SK-N-SH (cell line): ENCODE measurements at regions not wholly inside any gene's neighbourhood (a gene's known extent, or its start where the extent isn't known, plus 50 kb on each side); places are given as distances from the start of the nearest gene placed in this dataset.

ENCODE experiments used
- CTCF ChIA-PET: fragments of 300-600, 350-600 bp; formaldehyde crosslinking; extraction: SDS; loops from one replicate; lab custom pipeline; 2021; lab: Yijun Ruan, JAX
- POLR2A ChIA-PET: fragments of 350-600 bp; sonication (Branson Sonifier 250); formaldehyde crosslinking; extraction: SDS; loops from one replicate; lab custom pipeline; 2020; ENCODE audit warnings: antibody characterized with exemption, inconsistent platforms; lab: Yijun Ruan, JAX
- DNase-seq: peaks from one replicate; pipeline ENCODE4 v3.0.0; 2012
- H2AFZ ChIP-seq: fragments of 200-600 bp; sonication (generic); 2 replicates; pipeline ENCODE4 v1.8.1; 2016; ENCODE audit warnings: antibody characterized with exemption, mild to moderate bottlenecking, low read depth
- H3F3A ChIP-seq: fragments of 200-600 bp; sonication (generic); replicated peaks from 2 replicates; pipeline ENCODE3; 2016; ENCODE audit warnings: antibody characterized with exemption, mild to moderate bottlenecking; ENCODE audit not compliant: insufficient read depth
- H3K27ac ChIP-seq, 2 experiments: fragments of 200-500 bp in 1 of 2; fragments of 200-600 bp in 1 of 2; sonication (Bioruptor generic) in 1 of 2; sonication (generic), shearing (Covaris generic) in 1 of 2; 2 replicates each; pipeline versions ENCODE4 v1.5.1 to v1.6.1; 2014 to 2016; ENCODE audit warnings: low read depth in 2 of 2, inconsistent platforms in 1 of 2, low read length in 1 of 2, mild to moderate bottlenecking in 1 of 2, mixed read lengths in 1 of 2
- H3K27me3 ChIP-seq: fragments of 200-600 bp; sonication (generic), shearing (Covaris generic); 2 replicates; pipeline ENCODE4 v1.6.1; 2016; ENCODE audit warnings: mixed run types; ENCODE audit not compliant: insufficient read depth
- H3K36me3 ChIP-seq, 2 experiments: fragments of 200-500 bp in 1 of 2; fragments of 200-600 bp in 1 of 2; sonication (Bioruptor generic) in 1 of 2; sonication (generic) in 1 of 2; replicated peaks in 1 of 2; 2 replicates each; pipeline versions ENCODE3 to v1.5.1; 2014 to 2016; ENCODE audit warnings: low read length in 1 of 2, mild to moderate bottlenecking in 1 of 2; ENCODE audit not compliant: insufficient read depth in 2 of 2, control insufficient read depth in 1 of 2
- H3K4me1 ChIP-seq, 2 experiments: fragments of 200-500 bp in 1 of 2; fragments of 200-600 bp in 1 of 2; sonication (Bioruptor generic) in 1 of 2; sonication (generic), shearing (Covaris generic) in 1 of 2; 2 replicates each; pipeline versions ENCODE4 v1.5.1 to v1.6.1; 2014 to 2016; ENCODE audit warnings: low read depth in 1 of 2, low read length in 1 of 2, mixed run types in 1 of 2; ENCODE audit not compliant: insufficient read depth in 2 of 2, control insufficient read depth in 1 of 2
- H3K4me2 ChIP-seq: fragments of 200-600 bp; sonication (generic), shearing (Covaris generic); 2 replicates; pipeline ENCODE4 v1.6.1; 2017; ENCODE audit warnings: mixed run types
- H3K4me3 ChIP-seq, 2 experiments: fragments of 200-500 bp in 1 of 2; fragments of 200-600 bp in 1 of 2; sonication (Bioruptor generic) in 1 of 2; sonication (generic), shearing (Covaris generic) in 1 of 2; 2 replicates each; pipeline versions ENCODE4 v1.5.1 to v1.8.1; 2014 to 2016; ENCODE audit warnings: low read depth in 2 of 2, inconsistent platforms in 1 of 2, low read length in 1 of 2, mild to moderate bottlenecking in 1 of 2, mixed read lengths in 1 of 2, moderate library complexity in 1 of 2
- H3K79me2 ChIP-seq: fragments of 200-600 bp; sonication (generic); 2 replicates; pipeline ENCODE4 v1.8.1; 2017; ENCODE audit warnings: mild to moderate bottlenecking; ENCODE audit not compliant: insufficient read depth
- H3K9ac ChIP-seq: fragments of 200-600 bp; sonication (generic); 2 replicates; pipeline ENCODE4 v1.6.1; 2017; ENCODE audit warnings: mixed run types
- H3K9me2 ChIP-seq: fragments of 200-600 bp; sonication (generic); 2 replicates; pipeline ENCODE4 v1.6.1; 2017; ENCODE audit warnings: mixed run types
- H3K9me3 ChIP-seq: fragments of 200-600 bp; sonication (generic); 2 replicates; pipeline ENCODE4 v1.6.1; 2017; ENCODE audit warnings: mixed run types, mild to moderate bottlenecking, moderate library complexity
- H4K20me1 ChIP-seq: fragments of 200-600 bp; sonication (generic); 2 replicates; pipeline ENCODE4 v1.6.1; 2017; ENCODE audit warnings: mild to moderate bottlenecking, mixed run types; ENCODE audit not compliant: insufficient read depth
- CHD2 ChIP-seq: fragments of 150-350 bp; IDR thresholded peaks from 2 replicates; pipeline ENCODE4 v1.6.1; 2018; ENCODE audit warnings: low read length; ENCODE audit not compliant: partially characterized antibody
- FOSL2 ChIP-seq: IDR thresholded peaks from 2 replicates; pipeline ENCODE4 v1.4.0; 2012; ENCODE audit warnings: low read depth, mild to moderate bottlenecking, moderate library complexity, borderline replicate concordance
- FOXJ3 ChIP-seq: sonication (generic); formaldehyde crosslinking; IDR thresholded peaks from 2 replicates; pipeline ENCODE4 v1.5.1; 2020; ENCODE audit warnings: mild to moderate bottlenecking, missing genetic modification reagents
- GABPA ChIP-seq: IDR thresholded peaks from 2 replicates; pipeline ENCODE4 v1.4.0; 2012; ENCODE audit warnings: low read depth, mild to moderate bottlenecking
- GATA2 ChIP-seq: sonication (generic); formaldehyde crosslinking; IDR thresholded peaks from 2 replicates; pipeline ENCODE4 v1.5.0; 2020; ENCODE audit warnings: mild to moderate bottlenecking, missing genetic modification reagents
- JUND ChIP-seq: IDR thresholded peaks from 2 replicates; pipeline ENCODE4 v1.4.0; 2012
- MEF2A ChIP-seq: IDR thresholded peaks from 2 replicates; pipeline ENCODE4 v1.4.0; 2012; ENCODE audit warnings: low read depth, borderline replicate concordance
- MXI1 ChIP-seq: IDR thresholded peaks from 2 replicates; pipeline ENCODE4 v1.6.1; 2012; ENCODE audit warnings: mild to moderate bottlenecking, low read depth, low read length, improper control_type of control experiment
- NFIC ChIP-seq: IDR thresholded peaks from 2 replicates; pipeline ENCODE4 v1.4.0; 2012; ENCODE audit warnings: borderline replicate concordance
- NRF1 ChIP-seq: IDR thresholded peaks from 2 replicates; pipeline ENCODE4 v1.6.1; 2012; ENCODE audit warnings: low read depth, mild to moderate bottlenecking, low read length
- POLR2AphosphoS5 ChIP-seq: IDR thresholded peaks from 2 replicates; pipeline ENCODE4 v1.6.1; 2012; ENCODE audit warnings: low read depth, low read length
- RAD21 ChIP-seq: IDR thresholded peaks from 2 replicates; pipeline ENCODE4 v1.6.1; 2012; ENCODE audit warnings: mild to moderate bottlenecking, low read length
- RFX5 ChIP-seq: IDR thresholded peaks from 2 replicates; pipeline ENCODE4 v1.6.1; 2012; ENCODE audit warnings: mild to moderate bottlenecking, improper control_type of control experiment, low read length
- RXRA ChIP-seq: IDR thresholded peaks from 2 replicates; pipeline ENCODE4 v1.4.0; 2012; ENCODE audit warnings: low read depth, mild to moderate bottlenecking, borderline replicate concordance
- SMC3 ChIP-seq: IDR thresholded peaks from 2 replicates; pipeline ENCODE4 v1.6.1; 2012; ENCODE audit warnings: low read depth, low read length, improper control_type of control experiment
- TEAD4 ChIP-seq: IDR thresholded peaks from 2 replicates; pipeline ENCODE4 v1.4.0; 2012; ENCODE audit warnings: mild to moderate bottlenecking, borderline replicate concordance; ENCODE audit not compliant: insufficient read depth
- WGBS: methylation state at CpG from one replicate; pipeline ENCODE4 v1.1.6; 2017; ENCODE audit warnings: low lambda C conversion rate; 5-methylcytosine and 5-hydroxymethylcytosine counted together
- TF ChIP-seq, protein P1 (sequence below): fragments of 150-350 bp; IDR thresholded peaks from 2 replicates; pipeline ENCODE4 v1.6.1; 2016; ENCODE audit warnings: mild to moderate bottlenecking, low read depth, low read length
- TF ChIP-seq, protein P2 (sequence below): fragments of 150-350 bp; IDR thresholded peaks from 2 replicates; pipeline ENCODE4 v1.6.1; 2017; ENCODE audit warnings: antibody characterized with exemption, low read length, low read depth, borderline replicate concordance

DNA sequence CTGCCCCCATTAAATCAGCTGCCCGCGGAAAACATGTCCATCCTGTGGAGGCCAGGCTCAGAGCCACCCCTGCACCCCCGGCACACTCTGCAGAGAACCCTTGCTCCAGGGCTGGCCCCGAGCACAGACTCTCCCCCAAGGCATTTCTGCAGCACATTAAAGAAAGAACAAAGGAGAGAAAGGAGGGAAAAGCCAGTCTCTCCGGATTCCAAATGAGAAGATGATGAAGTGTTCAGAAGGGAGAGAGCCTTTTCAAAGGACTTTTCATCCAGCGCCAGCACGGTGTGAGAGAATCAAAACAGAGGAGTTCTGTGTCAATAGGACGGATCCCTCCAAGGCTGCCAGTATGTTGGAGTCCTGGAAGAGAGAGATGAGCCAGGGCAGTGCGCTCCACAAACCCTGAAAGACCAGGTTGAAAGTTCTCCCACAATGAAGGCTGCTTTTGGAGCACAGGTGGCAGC is 498.3 kb downstream of the NPHP4 start:
- Histone ChIP-seq H3K27me3 (no peaks in the 10 kb centered on the region), H3K4me2 (no peak overlapping the region), H3K9me2 (no peaks in the 10 kb centered on the region), H3K27ac (peak overlapping the region in 1 of 2 experiments; percentile 62; a peak in 1 of 4 replicates), H3K9ac (no peak overlapping the region), H3K9me3 (no peaks in the 10 kb centered on the region), H3K36me3 (no peaks in the 10 kb centered on the region), H3F3A (no peaks in the 10 kb centered on the region), H3K4me3 (no peak overlapping the region), H3K4me1 (peaks cover 0 to 52% of the 10 kb centered on the region in 2 experiments; a peak in 1 of 4 replicates), H4K20me1 (no peaks in the 10 kb centered on the region), H2AFZ (no peak overlapping the region), H3K79me2 (no peaks in the 10 kb centered on the region)
- 18% methylated on average over 9 of the region's 9 CpGs for WGBS
- no peak for TF ChIP-seq GABPA
- TF ChIP-seq RAD21: no peak
- no peak for DNase-seq
- ChIA-PET CTCF (interaction anchor here (0.8 to 3.9 kb wide), 4 partner anchors 11 to 252 kb away, joined by 3 to 32 read pairs (median 4); no protein-coding TSS in a partner anchor), POLR2A (no interaction called here)

DNA sequence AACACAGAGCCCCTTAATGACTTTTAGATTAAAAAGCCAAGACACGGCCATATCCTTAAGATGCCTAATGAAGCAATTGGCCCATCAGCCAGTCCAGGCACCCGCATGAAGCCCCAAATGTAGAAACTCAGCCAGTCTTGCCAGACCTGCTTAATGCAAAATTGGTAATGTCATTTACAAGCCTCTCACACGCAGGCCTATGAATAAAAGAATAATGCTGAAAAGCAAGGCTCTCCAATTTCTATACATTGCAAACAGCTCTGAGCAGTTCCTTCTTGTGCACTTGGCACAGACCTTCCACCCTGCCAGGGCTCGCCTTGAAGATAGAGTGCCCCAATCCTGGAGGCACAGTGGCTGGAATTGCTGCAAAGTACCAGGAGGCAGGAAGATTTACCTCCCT is 498.9 kb downstream of the NPHP4 start:
- Histone ChIP-seq H3F3A (no peaks in the 10 kb centered on the region), H3K9me2 (no peaks in the 10 kb centered on the region), H3K36me3 (no peaks in the 10 kb centered on the region), H3K4me3 (no peak overlapping the region), H4K20me1 (no peaks in the 10 kb centered on the region), H3K27ac (peak overlapping the region in 1 of 2 experiments; percentile 62; a peak in 1 of 4 replicates), H3K4me1 (peaks cover 0 to 46% of the 10 kb centered on the region in 2 experiments; a peak in 1 of 4 replicates), H2AFZ (no peak overlapping the region), H3K79me2 (no peaks in the 10 kb centered on the region), H3K9me3 (no peaks in the 10 kb centered on the region), H3K4me2 (no peak overlapping the region), H3K27me3 (no peaks in the 10 kb centered on the region), H3K9ac (no peak overlapping the region)
- no peak for DNase-seq
- POLR2A ChIA-PET: no interaction called here
- CTCF ChIA-PET: interaction anchor here (0.8 to 3.9 kb wide), 4 partner anchors 11 to 838 kb away, joined by 3 to 32 read pairs (median 5); no protein-coding TSS in a partner anchor
- 35% methylated on average over 4 of the region's 4 CpGs for WGBS
- TF ChIP-seq, protein P1, sequence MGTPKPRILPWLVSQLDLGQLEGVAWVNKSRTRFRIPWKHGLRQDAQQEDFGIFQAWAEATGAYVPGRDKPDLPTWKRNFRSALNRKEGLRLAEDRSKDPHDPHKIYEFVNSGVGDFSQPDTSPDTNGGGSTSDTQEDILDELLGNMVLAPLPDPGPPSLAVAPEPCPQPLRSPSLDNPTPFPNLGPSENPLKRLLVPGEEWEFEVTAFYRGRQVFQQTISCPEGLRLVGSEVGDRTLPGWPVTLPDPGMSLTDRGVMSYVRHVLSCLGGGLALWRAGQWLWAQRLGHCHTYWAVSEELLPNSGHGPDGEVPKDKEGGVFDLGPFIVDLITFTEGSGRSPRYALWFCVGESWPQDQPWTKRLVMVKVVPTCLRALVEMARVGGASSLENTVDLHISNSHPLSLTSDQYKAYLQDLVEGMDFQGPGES: no peak
- TF ChIP-seq RFX5: no peak
- TF ChIP-seq FOXJ3 (CRISPR knock-in tag): no peak
- no peak for TF ChIP-seq MXI1
- TF ChIP-seq TEAD4: no peak

DNA sequence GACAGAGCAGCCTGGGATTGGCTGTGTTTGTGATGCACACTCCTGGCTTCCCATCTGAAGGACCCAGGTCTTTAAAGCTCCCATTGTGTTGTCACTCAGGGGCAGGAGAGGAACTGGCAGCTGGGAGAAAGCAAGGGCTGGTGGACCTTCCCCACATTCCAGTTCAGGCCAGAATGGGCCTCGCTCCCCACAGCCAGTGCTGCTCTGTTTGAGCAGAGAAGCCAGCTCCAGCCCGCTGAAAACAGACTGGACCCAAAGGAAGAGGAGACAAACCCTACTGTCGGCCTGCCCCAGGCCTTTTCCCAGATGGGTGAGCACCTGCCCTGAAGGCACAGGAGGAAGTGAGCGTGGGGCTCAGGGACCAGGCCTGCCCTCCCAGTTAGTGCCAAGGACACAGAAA is 499.4 kb downstream of the NPHP4 start:
- Histone ChIP-seq H3K4me2 (no peak overlapping the region), H3K79me2 (no peaks in the 10 kb centered on the region), H3K4me3 (no peak overlapping the region), H3K27me3 (no peaks in the 10 kb centered on the region), H3K9me2 (no peaks in the 10 kb centered on the region), H3K9me3 (no peaks in the 10 kb centered on the region), H4K20me1 (no peaks in the 10 kb centered on the region), H3F3A (no peaks in the 10 kb centered on the region), H3K27ac (peak overlapping the region in 1 of 2 experiments; percentile 62; a peak in 1 of 4 replicates), H3K36me3 (no peaks in the 10 kb centered on the region), H3K4me1 (peaks cover 0 to 41% of the 10 kb centered on the region in 2 experiments; a peak in 1 of 4 replicates), H2AFZ (no peak overlapping the region), H3K9ac (no peak overlapping the region)
- ChIA-PET CTCF (interaction anchor here (0.8 to 3.9 kb wide), 5 partner anchors 11 to 837 kb away, joined by 3 to 32 read pairs (median 5); no protein-coding TSS in a partner anchor), POLR2A (no interaction called here)
- DNase-seq: no peak
- WGBS: 15% methylated on average over 4 of the region's 4 CpGs
- no peak for TF ChIP-seq MEF2A
- TF ChIP-seq MXI1: no peak
- TF ChIP-seq, protein P1: no peak
- no peak for TF ChIP-seq POLR2AphosphoS5
- TF ChIP-seq CHD2: no peak
- TF ChIP-seq RXRA: no peak
- no peak for TF ChIP-seq JUND
- TF ChIP-seq FOSL2: no peak
- no peak for TF ChIP-seq TEAD4
- TF ChIP-seq, protein P2, sequence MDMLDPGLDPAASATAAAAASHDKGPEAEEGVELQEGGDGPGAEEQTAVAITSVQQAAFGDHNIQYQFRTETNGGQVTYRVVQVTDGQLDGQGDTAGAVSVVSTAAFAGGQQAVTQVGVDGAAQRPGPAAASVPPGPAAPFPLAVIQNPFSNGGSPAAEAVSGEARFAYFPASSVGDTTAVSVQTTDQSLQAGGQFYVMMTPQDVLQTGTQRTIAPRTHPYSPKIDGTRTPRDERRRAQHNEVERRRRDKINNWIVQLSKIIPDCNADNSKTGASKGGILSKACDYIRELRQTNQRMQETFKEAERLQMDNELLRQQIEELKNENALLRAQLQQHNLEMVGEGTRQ: no peak
- TF ChIP-seq SMC3: no peak
- no peak for TF ChIP-seq NRF1
- TF ChIP-seq GATA2 (CRISPR knock-in tag): no peak
- TF ChIP-seq NFIC: no peak
